Thyroid gland (tissue), 4 donors: ENCODE measurements at regions not wholly inside any gene's neighbourhood (a gene's known extent, or its start where the extent isn't known, plus 50 kb on each side); places are given as distances from the start of the nearest gene placed in this dataset.

Experiments used
- DNase-seq, 2 donors: peaks; one replicate each; pipeline ENCODE4 v3.0.0-alpha.2; 2019
- H3K27ac ChIP-seq, 3 donors: fragments of 200-600 bp; sonication (generic); 1 replicate in 2 of 3; 2 replicates in 1 of 3; pipeline ENCODE4 v1.5.1; 2016 to 2019; ENCODE audit warnings: mild to moderate bottlenecking in 1 of 3, moderate library complexity in 1 of 3
- H3K27me3 ChIP-seq: fragments of 200-600 bp; sonication (generic); one replicate; pipeline ENCODE4 v1.5.1; 2019
- H3K36me3 ChIP-seq, 2 donors: fragments of 200-600 bp; sonication (generic); one replicate each; pipeline ENCODE4 v1.5.1; 2016 to 2019
- H3K4me1 ChIP-seq, 2 donors: fragments of 200-600 bp; sonication (generic); one replicate each; pipeline ENCODE4 v1.5.1; 2017 to 2019
- H3K4me3 ChIP-seq, 3 donors: fragments of 200-600 bp; sonication (generic); replicated peaks in 1 of 3; 1 replicate in 2 of 3; 2 replicates in 1 of 3; pipeline ENCODE4 v1.5.1; 2016; ENCODE audit warnings: mild to moderate bottlenecking in 1 of 3
- H3K9me3 ChIP-seq: fragments of 200-600 bp; sonication (generic); one replicate; pipeline ENCODE4 v1.5.1; 2017
- CTCF ChIP-seq, 6 experiments: fragments of 200-600 bp in 3 of 6; fragments of 450-650 bp in 3 of 6; sonication (generic) in 3 of 6; IDR thresholded peaks; one replicate each; pipeline ENCODE4 v1.5.1; 2016 to 2019; ENCODE audit warnings: antibody characterized with exemption in 6 of 6, mild to moderate bottlenecking in 2 of 6, inconsistent platforms in 1 of 6, moderate library complexity in 1 of 6
- POLR2A ChIP-seq, 2 donors: fragments of 450-650 bp; IDR thresholded peaks; one replicate each; pipeline ENCODE4 v1.6.1; 2017; ENCODE audit warnings: antibody characterized with exemption in 2 of 2, mild to moderate bottlenecking in 2 of 2, moderate library complexity in 1 of 2
- WGBS, 2 donors: methylation state at CpG; one replicate each; pipeline ENCODE4 v1.1.5; 2017; 5-methylcytosine and 5-hydroxymethylcytosine counted together
- intact Hi-C: fragments of 100-400 bp; cut with DNase I; formaldehyde crosslinking; loops from one replicate; pipeline ENCODE4 v1.15.1; 2023

- Histone ChIP-seq H3K9me3 (no peaks in the 10 kb centered on the region), H3K36me3 (no peaks in the 10 kb centered on the region), H3K27me3 (no peaks in the 10 kb centered on the region), H3K4me1 (no peaks in the 10 kb centered on the region), H3K4me3 (no peak overlapping the region), H3K27ac (no peak overlapping the region)
- TF ChIP-seq POLR2A (IDR thresholded peaks at IDR 0.05), result no peak
- TF ChIP-seq CTCF (IDR thresholded peaks at IDR 0.05), result no peak
- intact Hi-C loops, result no loop called here
- DNase-seq, result no peak
- WGBS, 2 donors, result 87 to 89% methylated on average over 2 of the region's 2 CpGs
These were observed 385.2 kb upstream of the CHD6 start for GRCh38 chr20:42003380-42003779.

- no peaks in the 10 kb centered on the region for H3K9me3 ChIP-seq
- DNase-seq, result no peak
- 93 to 94% methylated on average over 77 to 82 of the region's 92 CpGs for WGBS, 2 donors
- TF ChIP-seq POLR2A (IDR thresholded peaks at IDR 0.05), result no peak
- TF ChIP-seq CTCF (IDR thresholded peaks at IDR 0.05), result no peak
- no peak overlapping the region for H3K27ac ChIP-seq
- no peaks in the 10 kb centered on the region for H3K27me3 ChIP-seq
- intact Hi-C loops, result no loop called here
- no peak overlapping the region for H3K4me3 ChIP-seq
- no peaks in the 10 kb centered on the region for H3K4me1 ChIP-seq
- H3K36me3 ChIP-seq, result no peaks in the 10 kb centered on the region
These were observed 380.6 kb upstream of the CHD6 start for GRCh38 chr20:41998539-41999341.

GRCh38 chr20:41996951-41997350, 378.8 kb upstream of the CHD6 start:
- intact Hi-C loops, result no loop called here
- WGBS, 2 donors, result 73 to 89% methylated on average over 3 of the region's 3 CpGs
- no peak for DNase-seq
- Histone ChIP-seq H3K4me3 (no peak overlapping the region), H3K27ac (no peak overlapping the region), H3K27me3 (no peaks in the 10 kb centered on the region), H3K36me3 (no peaks in the 10 kb centered on the region), H3K9me3 (no peaks in the 10 kb centered on the region), H3K4me1 (no peaks in the 10 kb centered on the region)
- TF ChIP-seq POLR2A (IDR thresholded peaks at IDR 0.05) (no peak), CTCF (IDR thresholded peaks at IDR 0.05) (no peak)

- no peaks in the 10 kb centered on the region for H3K27me3 ChIP-seq
- H3K36me3 ChIP-seq, result no peaks in the 10 kb centered on the region
- 65 to 81% methylated on average over 4 of the region's 4 CpGs for WGBS, 2 donors
- no peak for TF ChIP-seq CTCF (IDR thresholded peaks at IDR 0.05)
- no peak for TF ChIP-seq POLR2A (IDR thresholded peaks at IDR 0.05)
- no peaks in the 10 kb centered on the region for H3K9me3 ChIP-seq
- no peak for DNase-seq
- H3K27ac ChIP-seq, result no peak overlapping the region
- no peak overlapping the region for H3K4me3 ChIP-seq
- intact Hi-C loops, result no loop called here
- H3K4me1 ChIP-seq, result no peaks in the 10 kb centered on the region
These were observed 374.3 kb upstream of the CHD6 start for GRCh38 chr20:41992481-41992880.

- WGBS, 2 donors, result 64 to 79% methylated on average over 1 of the region's 1 CpG
- Histone ChIP-seq H3K9me3 (no peaks in the 10 kb centered on the region), H3K27ac (no peak overlapping the region), H3K4me1 (no peaks in the 10 kb centered on the region), H3K36me3 (no peaks in the 10 kb centered on the region), H3K27me3 (no peaks in the 10 kb centered on the region), H3K4me3 (no peak overlapping the region)
- intact Hi-C loops, result no loop called here
- TF ChIP-seq POLR2A (IDR thresholded peaks at IDR 0.05) (no peak), CTCF (IDR thresholded peaks at IDR 0.05) (no peak)
- DNase-seq, result no peak
These were observed 373.2 kb upstream of the CHD6 start for GRCh38 chr20:41991412-41991811.
